HT-29 (cell line): ENCODE measurements at regions not wholly inside any gene's neighbourhood (a gene's known extent, or its start where the extent isn't known, plus 50 kb on each side); places are given as distances from the start of the nearest gene placed in this dataset.
"Not testable (repeated sequence)": the region's sequence is repeated elsewhere in the genome, so short reads cannot be mapped to it uniquely, and the experiment has no call there.

Source experiments
- DNase-seq: peaks from one replicate; pipeline ENCODE4 v3.0.0-alpha.2; 2015; ENCODE audit warnings: low spot score

GRCh38 chr22:27089264-27089663 is 431.9 kb downstream of the MIAT start:
- DNase-seq, result no peak

GRCh38 chr22:27090611-27091011 is 433.2 kb downstream of the MIAT start:
- no peak for DNase-seq

- DNase-seq, result no peak
These were observed 436.0 kb downstream of the MIAT start for GRCh38 chr22:27093422-27093821.

DNA sequence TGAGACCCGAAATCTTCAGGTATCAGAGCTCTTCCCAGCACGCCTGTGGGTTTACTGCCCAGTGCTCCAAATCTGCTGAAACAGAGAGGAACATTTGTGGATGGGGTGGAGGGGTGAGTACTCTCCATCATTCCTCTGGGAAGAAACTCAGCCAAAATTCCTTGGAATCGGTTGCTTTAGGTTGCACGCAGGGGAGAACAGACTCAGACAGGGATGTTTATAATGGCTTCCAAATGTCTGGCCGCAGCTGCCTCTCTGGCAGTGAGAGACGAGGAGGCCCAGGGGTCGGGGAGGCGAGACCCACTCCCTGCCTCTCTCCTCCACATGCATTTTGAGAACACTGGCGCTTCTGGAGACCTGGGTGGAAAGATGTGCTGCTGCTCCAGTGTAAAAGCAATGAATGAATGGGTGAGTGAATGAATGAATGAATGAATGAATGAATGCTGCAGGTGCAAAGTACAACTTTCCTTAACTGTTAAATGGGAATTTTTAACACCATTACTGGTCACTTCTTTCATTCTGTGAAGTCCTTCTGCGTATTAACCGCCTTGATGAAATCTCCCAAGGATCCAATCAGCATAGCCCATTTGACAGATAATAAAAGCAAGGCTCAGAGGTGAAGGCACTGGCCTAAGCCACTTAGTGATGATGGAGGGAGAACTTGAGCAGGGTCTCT is 437.4 kb downstream of the MIAT start:
- DNase-seq, result no peak

DNA sequence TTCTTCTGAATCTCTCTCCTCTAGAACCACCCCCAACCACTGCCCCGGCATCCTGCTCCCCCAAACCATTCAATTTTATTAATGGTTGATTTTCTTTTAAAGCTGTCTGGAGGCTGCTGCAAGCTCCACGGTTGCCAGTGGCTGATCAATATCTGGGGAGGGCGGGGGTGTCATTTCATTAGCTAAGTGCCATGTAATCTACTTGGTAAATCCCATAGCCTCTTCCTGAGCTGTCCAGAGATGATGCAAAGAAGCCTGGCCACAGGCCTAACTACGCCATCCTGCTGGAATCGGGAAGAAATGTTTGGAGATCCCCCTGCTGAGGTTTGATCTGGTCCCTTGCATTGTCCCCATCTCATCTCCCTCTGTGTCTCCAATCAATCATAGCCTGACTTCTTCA is 440.1 kb downstream of the MIAT start:
- DNase-seq, result no peak

DNA sequence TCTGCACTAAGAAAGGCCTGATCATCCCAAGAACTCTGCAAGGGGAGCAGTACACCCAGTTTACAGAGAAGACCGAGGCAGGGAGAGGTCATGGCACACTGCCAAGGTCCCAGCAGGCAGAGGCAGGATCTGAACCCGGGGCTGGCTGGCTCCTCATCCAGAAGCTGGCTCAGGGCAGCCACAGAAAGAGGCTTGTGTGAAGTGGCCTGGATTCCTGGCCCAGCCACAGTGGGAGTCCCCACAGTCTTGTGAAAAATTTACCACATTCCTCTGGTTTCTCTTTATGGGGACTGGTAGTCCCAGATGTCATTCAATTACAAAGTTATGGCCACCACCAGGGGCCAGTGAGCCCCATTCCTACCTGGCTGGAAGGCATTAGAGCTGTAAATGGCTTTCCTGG is 440.5 kb downstream of the MIAT start:
- no peak for DNase-seq

DNA sequence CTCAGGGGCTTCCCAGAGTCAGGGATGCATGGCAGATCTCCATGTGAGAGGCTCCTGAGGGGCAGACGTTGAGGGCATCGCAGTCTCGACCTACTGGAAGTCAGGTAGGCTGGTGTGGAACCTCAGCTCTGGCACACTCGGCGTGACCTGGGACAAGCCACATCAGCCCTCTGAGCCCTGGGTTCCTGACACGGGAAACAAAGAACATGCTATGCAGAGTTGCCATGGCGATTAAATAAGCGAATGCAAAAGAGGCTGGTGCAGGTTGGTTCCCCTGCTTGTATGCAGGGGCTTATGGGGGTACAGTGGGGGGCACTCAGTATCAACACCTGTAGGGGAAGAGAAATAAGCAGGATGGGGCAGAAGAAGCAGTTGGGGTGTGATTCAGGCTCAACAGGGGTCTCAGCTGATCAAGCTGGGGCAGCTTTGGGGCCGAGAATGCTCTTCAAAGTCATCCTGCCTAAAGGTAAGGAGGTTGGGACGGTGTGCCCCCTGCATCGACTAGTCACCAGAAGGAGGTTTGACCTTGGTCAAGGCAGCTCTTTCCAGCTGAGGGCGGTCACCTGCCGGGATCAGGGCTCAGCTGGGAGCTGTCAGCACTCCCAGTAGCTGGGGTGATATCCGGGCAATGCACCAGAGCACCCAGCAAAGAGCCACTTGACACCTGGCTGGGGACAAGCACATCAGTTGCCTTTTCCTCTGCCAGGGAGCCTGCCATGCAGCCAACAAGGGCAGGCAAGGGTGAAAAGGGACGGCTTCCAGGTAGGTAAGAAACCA is 442.7 kb downstream of the MIAT start:
- no peak for DNase-seq

GRCh38 chr22:27100789-27101188 is 443.4 kb downstream of the MIAT start:
- no peak for DNase-seq

DNA sequence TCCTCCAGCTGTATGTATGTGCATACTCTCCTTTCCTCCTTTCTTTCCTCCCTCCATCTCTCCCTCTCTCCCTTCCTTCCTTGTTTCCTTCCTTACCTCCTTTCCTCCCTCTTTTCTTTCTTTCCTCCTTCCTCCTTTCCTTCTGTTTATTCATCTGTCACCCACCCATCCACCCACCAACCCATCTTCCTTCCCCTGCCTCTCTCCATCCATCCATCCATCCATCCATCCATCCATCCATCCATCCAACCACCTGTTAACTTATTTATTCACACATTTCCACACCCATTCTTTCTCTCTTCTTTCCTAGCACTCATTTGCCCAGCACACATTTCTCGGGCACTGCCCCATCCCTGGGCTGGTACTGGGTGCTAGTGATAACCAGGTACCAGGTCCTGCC is 443.9 kb downstream of the MIAT start:
- DNase-seq, result no peak

GRCh38 chr22:27104449-27104848 is 447.1 kb downstream of the MIAT start:
- DNase-seq, result no peak

- DNase-seq, result no peak
These were observed 448.0 kb downstream of the MIAT start for GRCh38 chr22:27105142-27106025.

DNA sequence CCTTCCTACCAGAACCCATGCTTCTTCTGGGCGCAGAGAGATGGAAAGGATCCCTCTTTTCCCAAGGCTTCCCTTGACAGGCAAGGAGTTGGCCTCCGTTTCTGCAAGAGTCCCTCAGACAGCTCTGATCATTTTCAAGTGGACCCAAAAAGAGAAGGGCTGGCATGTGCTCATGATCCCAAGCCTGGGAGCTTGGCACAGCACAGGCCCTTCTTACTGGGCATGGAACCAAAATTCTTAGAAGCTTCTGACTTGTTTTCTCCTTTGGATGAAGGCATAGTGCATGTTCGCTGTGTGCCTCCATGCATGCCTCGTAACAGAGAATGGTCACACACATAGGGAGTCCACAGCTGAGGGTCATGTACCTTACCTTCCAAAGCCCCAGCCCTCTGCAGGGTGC is 449.6 kb downstream of the MIAT start:
- DNase-seq, result no peak

GRCh38 chr22:27107386-27107785 is 450.0 kb downstream of the MIAT start:
- no peak for DNase-seq

- DNase-seq, result peak; percentile 31
These were observed 450.4 kb downstream of the MIAT start for GRCh38 chr22:27107824-27108223.

DNA sequence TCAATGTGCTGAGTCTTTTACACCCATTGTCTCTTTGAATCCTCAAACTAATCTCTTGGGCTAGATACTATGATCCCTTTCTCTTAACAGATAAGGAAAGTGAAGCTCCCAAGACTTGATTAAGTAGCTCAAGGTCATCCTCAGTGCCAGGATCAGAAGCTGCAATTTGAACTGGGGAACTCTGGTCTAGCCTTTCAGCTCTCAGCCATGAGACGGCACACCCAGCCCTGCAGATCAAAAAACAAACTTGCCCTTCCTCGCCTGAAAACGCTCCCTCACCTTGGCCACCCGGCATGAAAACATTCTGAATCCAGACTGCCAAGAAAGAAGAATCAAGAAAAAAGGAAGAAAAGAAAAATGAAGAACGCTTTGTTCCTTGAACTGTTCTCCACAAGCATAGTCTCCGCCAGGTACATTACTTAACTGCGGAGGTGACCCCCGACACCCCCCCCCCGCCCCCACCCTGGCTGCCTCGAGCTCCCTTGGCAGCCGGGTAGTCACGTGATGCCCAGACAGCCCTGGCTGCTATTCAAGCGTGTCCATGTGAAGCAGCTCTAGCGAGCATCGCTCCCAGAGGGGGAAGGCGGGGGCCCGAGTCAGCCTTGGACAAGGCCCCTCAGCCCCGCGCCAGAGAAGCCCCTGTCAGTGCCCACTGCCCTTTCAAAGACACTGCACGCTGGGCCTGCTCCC is 451.2 kb downstream of the MIAT start:
- DNase-seq, result no peak

DNA sequence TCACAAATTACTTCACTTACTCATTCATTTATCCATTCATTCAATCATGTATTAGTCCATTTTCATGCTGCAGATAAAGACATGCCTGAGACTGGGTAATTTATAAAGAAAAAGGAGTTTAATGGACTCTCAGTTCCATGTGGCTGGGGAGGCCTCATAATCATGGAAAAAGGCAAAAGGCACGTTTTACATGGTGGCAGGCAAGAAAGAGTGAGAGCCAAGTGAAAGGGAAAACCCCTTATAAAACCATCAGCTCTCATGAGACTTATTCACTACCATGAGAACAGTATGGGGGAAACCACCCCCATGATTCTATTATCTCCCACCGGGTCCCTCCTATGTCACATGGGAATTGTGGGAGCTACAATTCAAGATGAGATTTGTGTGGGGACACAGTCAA is 452.0 kb downstream of the MIAT start:
- DNase-seq, result not testable (repeated sequence)

DNA sequence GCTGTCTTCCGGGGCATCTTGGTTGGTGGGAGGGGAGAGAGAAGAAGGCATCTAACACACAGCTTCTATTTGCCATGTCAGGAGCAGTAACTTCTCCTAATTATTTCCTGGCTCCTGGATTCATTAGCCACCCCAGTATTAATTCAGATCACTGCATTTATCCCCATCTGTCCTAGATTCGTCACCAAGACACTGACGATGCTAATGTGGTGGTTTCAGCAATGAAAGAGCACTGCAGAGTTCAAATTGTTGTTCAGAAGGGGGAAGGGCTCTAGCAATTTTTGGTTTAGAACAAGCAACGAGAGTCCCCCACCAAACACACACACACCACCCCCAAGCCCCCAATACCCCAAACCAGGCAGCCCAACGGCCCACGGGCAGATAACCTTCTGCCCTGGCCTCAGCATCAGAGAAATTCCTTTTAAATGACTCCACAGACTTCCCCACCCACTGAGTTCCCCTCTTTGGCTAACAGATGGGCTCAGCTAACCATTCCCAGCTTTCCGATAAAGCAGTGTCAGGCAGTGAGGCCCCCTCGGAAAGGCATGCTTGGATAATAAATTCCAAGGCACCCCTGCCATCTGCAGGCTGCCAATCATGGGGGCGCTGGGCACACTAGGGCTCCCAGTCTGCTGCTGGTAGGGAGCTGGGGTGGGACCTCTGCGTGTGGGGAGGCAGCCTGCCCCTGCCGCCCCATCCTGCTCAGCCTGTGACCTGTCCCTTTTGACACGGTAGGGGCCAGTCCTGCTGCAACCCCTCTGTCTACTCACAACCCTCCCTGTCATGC is 453.5 kb downstream of the MIAT start:
- no peak for DNase-seq

DNA sequence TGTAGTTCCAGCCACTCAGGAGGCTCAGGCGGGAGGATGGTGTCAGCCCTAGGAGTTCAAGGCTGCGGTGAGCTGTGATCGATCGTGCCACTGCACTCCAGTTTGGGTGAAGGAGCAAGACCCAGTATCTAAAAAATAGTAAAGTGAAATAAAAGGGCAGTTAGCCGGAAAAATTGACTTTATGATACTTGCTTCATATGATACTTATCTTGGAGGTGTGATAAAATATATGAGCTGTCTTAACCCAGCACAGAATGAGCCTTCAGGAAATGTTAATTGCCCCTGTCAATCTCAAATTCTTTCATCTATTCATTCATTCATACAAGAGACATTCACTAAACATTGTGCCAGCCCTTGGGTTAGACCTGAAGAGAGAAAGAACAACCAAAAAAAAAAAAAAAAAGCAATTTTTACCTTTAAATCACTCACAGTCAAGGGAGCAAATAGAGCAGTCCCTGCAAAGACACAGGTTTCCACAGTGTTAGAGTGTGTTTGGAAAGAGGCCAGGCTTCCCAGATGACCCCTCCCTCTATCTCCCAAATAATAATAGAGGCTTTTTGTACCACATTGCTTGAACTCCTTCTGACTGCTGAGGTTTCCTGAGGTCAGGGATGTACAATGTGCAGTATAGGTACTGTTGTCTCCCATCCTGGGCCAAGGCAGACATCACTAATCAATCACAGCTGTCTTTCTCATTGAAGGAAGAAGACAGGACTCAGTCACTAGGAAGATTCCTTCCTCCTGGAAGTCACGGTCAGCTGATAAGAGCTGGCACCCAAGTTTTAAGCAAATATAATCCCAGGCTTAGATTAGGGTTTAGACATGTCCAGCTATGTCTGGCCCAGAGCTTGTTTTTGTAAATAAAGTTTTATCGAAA is 454.6 kb downstream of the MIAT start:
- DNase-seq, result no peak

DNA sequence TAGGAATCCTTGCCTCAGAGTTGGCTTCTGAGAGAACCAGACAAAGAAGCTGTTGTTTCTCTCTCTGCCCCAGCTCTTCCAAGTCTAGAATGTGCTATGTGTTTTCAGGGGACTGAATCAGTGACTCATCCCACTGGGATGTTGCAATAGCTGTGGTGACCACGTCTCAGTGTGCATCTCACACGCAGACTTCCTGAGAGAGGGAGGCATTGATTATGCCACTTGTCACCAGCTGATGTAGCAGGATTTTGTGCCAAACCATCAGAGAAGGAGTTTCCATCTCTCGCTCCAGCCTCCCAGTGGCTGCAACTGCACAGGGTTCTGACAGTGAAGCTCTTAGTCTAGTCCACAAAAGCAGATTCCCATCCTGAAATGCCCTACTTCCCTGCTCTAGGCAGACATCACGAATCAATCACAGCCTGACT is 455.8 kb downstream of the MIAT start:
- DNase-seq, result peak; percentile 51

GRCh38 chr22:27113641-27114040 is 456.3 kb downstream of the MIAT start:
- no peak for DNase-seq
